Esophagus muscularis mucosa (tissue), 4 donors: ENCODE measurements at regions not wholly inside any gene's neighbourhood (a gene's known extent, or its start where the extent isn't known, plus 50 kb on each side); places are given as distances from the start of the nearest gene placed in this dataset.

Source experiments
- CTCF ChIP-seq, 3 experiments: fragments of 200-600 bp in 2 of 3; fragments of 450-650 bp in 1 of 3; sonication (generic) in 2 of 3; IDR thresholded peaks; one replicate each; pipeline ENCODE4 v1.5.1; 2017 to 2019; ENCODE audit warnings: antibody characterized with exemption in 3 of 3, mild to moderate bottlenecking in 2 of 3, moderate library complexity in 1 of 3
- EP300 ChIP-seq: sonication (generic); formaldehyde crosslinking; IDR thresholded peaks from one replicate; pipeline ENCODE4 v1.6.1; 2017; ENCODE audit warnings: antibody characterized with exemption
- POLR2A ChIP-seq: fragments of 450-650 bp; IDR thresholded peaks from one replicate; pipeline ENCODE4 v1.6.1; 2017; ENCODE audit warnings: antibody characterized with exemption, moderate library complexity, mild to moderate bottlenecking, low read depth
- POLR2AphosphoS5 ChIP-seq, 2 donors: sonication (generic); formaldehyde crosslinking; IDR thresholded peaks; one replicate each; pipeline ENCODE4 v1.6.1; 2017; ENCODE audit warnings: antibody characterized with exemption in 2 of 2

- TF ChIP-seq POLR2AphosphoS5 (IDR thresholded peaks at IDR 0.05) (no peak), CTCF (IDR thresholded peaks at IDR 0.05) (no peak), POLR2A (no peak), EP300 (no peak)
Observed at GRCh38 chr18:10244341-10244740, 210.1 kb upstream of the APCDD1 start.
